ENCODE measurements at regions not wholly inside any gene's neighbourhood (a gene's known extent, or its start where the extent isn't known, plus 50 kb on each side); places are given as distances from the start of the nearest gene placed in this dataset.
"Not testable (repeated sequence)": the region's sequence is repeated elsewhere in the genome, so short reads cannot be mapped to it uniquely, and the experiment has no call there.

DNA sequence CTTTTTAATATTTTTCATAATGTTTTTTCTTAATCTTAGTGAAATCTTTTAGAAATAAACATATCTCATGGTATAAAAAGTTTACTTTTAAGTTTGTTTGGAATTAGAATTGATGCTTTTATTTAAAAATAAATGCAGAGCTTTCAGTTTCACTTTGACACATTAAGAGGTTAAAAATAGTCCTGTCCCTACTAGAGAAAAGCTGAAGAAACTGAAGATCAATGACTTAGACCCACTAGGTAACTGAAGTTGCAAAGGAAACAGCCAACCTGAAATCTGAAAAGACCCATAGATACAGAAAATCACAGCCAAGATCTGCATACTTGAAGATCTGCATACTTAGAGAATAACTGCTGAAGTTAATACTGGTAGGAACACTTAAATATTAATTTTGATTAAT, 237.6 kb downstream of the RAP2B start:
- H3K4me3 ChIP-seq (ENCODE audit: insufficient read length, low read depth), result no peak overlapping the region

DNA sequence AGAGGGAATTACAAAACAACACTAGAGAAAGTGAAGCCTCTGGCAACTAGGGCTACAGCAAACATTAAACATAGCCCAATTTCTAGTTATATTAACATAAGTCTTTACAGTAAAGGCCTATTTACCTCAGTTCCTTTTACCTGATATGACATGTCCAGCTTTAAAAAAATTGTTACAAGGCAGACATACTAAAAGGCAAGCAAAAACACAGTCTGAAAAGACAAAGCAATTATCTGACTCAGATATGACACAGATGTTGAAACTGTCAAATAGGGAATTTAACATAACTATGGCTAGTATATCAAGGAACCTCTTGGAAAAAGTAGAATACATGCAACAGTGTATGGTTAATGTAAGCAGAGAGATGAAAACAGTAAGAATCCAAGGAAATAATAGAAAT, 238.6 kb downstream of the RAP2B start:
- H3K9me3 ChIP-seq (ENCODE audit: insufficient read depth, low read length), result no peaks in the 10 kb centered on the region; the same call in 1 of the 2 replicates
- no peak overlapping the region for H3K9ac ChIP-seq (ENCODE audit: insufficient read length, low read depth)
- no peak for TF ChIP-seq ZNF274 (IDR thresholded peaks at IDR 0.05; ENCODE audit: low read depth, low read length)
- no peak for TF ChIP-seq YY1 (IDR thresholded peaks at IDR 0.05; ENCODE audit: insufficient read depth, insufficient read length)
- no peak for TF ChIP-seq SUZ12 (IDR thresholded peaks at IDR 0.05; ENCODE audit: extremely low read depth, insufficient read depth, insufficient read length)
- no peaks in the 10 kb centered on the region for H3K36me3 ChIP-seq (ENCODE audit: insufficient read depth, insufficient read length, low read length)
- H3K27me3 ChIP-seq (ENCODE audit: insufficient read depth, insufficient read length), result no peaks in the 10 kb centered on the region
- no peak overlapping the region for H3K4me3 ChIP-seq (ENCODE audit: insufficient read length, low read depth)
- H3K4me1 ChIP-seq (ENCODE audit: insufficient read depth, insufficient read length), result no peaks in the 10 kb centered on the region
- no peak for DNase-seq (ENCODE audit: low read depth, low spot score)

More for the DNA sequence above, 237.6 kb downstream of the RAP2B start:
- peaks cover 1% of the 10 kb centered on the region for H3K9me3 ChIP-seq (ENCODE audit: insufficient read depth, low read length)
- DNase-seq (ENCODE audit: low read depth, low spot score), result no peak
- no peaks in the 10 kb centered on the region for H3K4me1 ChIP-seq (ENCODE audit: insufficient read depth, insufficient read length)
- no peaks in the 10 kb centered on the region for H3K36me3 ChIP-seq (ENCODE audit: insufficient read depth, insufficient read length, low read length)
- TF ChIP-seq ZNF274 (IDR thresholded peaks at IDR 0.05; ENCODE audit: low read depth, low read length), result no peak
- no peak for TF ChIP-seq YY1 (IDR thresholded peaks at IDR 0.05; ENCODE audit: insufficient read depth, insufficient read length)
- no peak for TF ChIP-seq SUZ12 (IDR thresholded peaks at IDR 0.05; ENCODE audit: extremely low read depth, insufficient read depth, insufficient read length)
- H3K9ac ChIP-seq (ENCODE audit: insufficient read length, low read depth), result no peak overlapping the region
- no peaks in the 10 kb centered on the region for H3K27me3 ChIP-seq (ENCODE audit: insufficient read depth, insufficient read length)

DNA sequence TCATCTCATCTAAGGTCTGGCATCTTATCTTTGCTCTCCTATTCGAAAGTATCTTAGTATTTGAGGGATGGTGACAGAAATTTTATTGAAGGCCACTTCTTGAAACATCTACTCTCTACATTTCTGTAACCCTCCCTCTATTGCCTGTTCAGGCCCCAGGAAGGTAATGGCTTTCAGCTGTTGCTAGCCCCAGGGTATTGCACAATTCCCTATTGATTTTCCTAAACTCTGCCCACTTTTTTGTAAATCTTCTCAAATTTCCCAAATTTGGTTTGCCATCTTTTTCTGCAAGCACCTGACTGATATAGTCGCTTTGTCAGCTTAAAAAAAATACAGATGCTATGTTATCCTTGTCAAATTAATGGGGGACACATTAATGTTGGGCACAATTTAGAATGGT, 242.1 kb downstream of the RAP2B start:
- Histone ChIP-seq H3K4me3 (ENCODE audit: insufficient read length, low read depth) (no peak overlapping the region), H3K9ac (ENCODE audit: insufficient read length, low read depth) (no peak overlapping the region), H3K4me1 (ENCODE audit: insufficient read depth, insufficient read length) (no peaks in the 10 kb centered on the region), H3K9me3 (ENCODE audit: insufficient read depth, low read length) (no peaks in the 10 kb centered on the region; the same call in 1 of the 2 replicates), H3K27me3 (ENCODE audit: insufficient read depth, insufficient read length) (no peaks in the 10 kb centered on the region), H3K36me3 (ENCODE audit: insufficient read depth, insufficient read length, low read length) (no peaks in the 10 kb centered on the region)
- no peak for TF ChIP-seq YY1 (IDR thresholded peaks at IDR 0.05; ENCODE audit: insufficient read depth, insufficient read length)
- no peak for TF ChIP-seq SUZ12 (IDR thresholded peaks at IDR 0.05; ENCODE audit: extremely low read depth, insufficient read depth, insufficient read length)
- no peak for TF ChIP-seq ZNF274 (IDR thresholded peaks at IDR 0.05; ENCODE audit: low read depth, low read length)
- no peak for DNase-seq (ENCODE audit: low read depth, low spot score)

DNA sequence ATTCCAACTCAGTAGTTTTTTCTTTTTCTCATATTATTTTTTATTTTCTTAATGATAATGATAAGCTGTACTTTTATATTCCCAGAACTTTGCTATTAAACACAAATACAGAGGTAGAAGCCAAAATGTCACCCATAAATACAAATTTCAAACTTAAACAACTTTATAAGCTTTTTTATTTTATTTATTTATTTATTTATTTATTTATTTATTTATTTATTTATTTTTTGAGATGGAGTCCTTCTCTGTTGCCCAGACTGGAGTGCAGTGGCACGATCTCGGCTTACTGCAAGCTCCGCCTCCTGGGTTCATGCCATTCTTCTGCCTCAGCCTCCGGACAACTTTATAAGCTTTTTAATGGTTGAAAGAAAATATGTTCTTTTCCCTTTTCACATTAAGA, 243.3 kb downstream of the RAP2B start:
- H3K9me3 ChIP-seq (ENCODE audit: insufficient read depth, low read length); DNase-seq (ENCODE audit: low read depth, low spot score); H3K9ac ChIP-seq (ENCODE audit: insufficient read length, low read depth); H3K27me3 ChIP-seq (ENCODE audit: insufficient read depth, insufficient read length); H3K4me1 ChIP-seq (ENCODE audit: insufficient read depth, insufficient read length); H3K36me3 ChIP-seq (ENCODE audit: insufficient read depth, insufficient read length, low read length); H3K4me3 ChIP-seq (ENCODE audit: insufficient read length, low read depth): not testable (repeated sequence)

DNA sequence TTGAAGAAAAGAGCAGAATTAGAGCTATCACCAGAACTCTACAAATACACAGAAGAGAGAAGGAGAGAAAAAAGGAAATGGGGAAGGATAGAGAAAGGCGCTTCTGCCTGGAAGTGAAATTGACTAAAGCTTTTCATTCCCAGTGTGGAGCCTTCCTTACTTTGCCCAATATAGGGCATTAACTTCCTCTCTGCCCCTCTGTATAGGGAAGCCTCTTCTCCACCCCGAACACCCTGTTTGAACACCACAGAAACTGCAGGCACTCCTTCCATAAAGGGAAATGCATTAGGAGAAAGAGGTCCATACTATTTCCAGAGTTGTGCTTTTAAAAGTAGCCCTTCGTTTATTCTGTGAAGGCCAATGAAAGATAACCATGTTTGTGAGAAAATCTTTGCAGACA, 248.5 kb downstream of the RAP2B start:
- no peak for DNase-seq (ENCODE audit: low read depth, low spot score)
- Histone ChIP-seq H3K4me3 (ENCODE audit: insufficient read length, low read depth) (no peak overlapping the region), H3K27me3 (ENCODE audit: insufficient read depth, insufficient read length) (no peaks in the 10 kb centered on the region), H3K36me3 (ENCODE audit: insufficient read depth, insufficient read length, low read length) (no peaks in the 10 kb centered on the region), H3K9ac (ENCODE audit: insufficient read length, low read depth) (no peak overlapping the region), H3K9me3 (ENCODE audit: insufficient read depth, low read length) (no peaks in the 10 kb centered on the region), H3K4me1 (ENCODE audit: insufficient read depth, insufficient read length) (no peaks in the 10 kb centered on the region)
- no peak for TF ChIP-seq SUZ12 (IDR thresholded peaks at IDR 0.05; ENCODE audit: extremely low read depth, insufficient read depth, insufficient read length)
- no peak for TF ChIP-seq YY1 (IDR thresholded peaks at IDR 0.05; ENCODE audit: insufficient read depth, insufficient read length)
- TF ChIP-seq ZNF274 (IDR thresholded peaks at IDR 0.05; ENCODE audit: low read depth, low read length), result no peak

DNA sequence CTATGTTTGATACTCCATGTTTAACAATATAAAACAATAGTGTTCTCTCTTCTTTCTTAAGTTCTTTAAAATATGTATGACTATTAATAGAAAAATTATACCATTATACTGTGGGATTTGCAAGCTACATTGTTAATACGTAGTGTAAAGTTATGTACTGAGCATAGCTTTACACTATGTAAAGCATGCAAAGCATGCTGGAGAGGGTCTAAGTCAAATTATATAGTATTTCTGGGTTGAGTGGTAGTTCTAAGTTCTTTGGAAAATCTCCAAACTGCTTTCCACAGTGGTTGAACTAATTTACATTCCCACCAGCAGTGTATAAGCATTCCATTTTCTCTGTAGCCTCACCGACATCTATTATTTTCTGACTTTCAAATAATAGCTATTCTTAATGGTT, 253.0 kb downstream of the RAP2B start:
- H3K9ac ChIP-seq (ENCODE audit: insufficient read length, low read depth), result no peak overlapping the region
- no peaks in the 10 kb centered on the region for H3K4me1 ChIP-seq (ENCODE audit: insufficient read depth, insufficient read length)
- no peak for DNase-seq (ENCODE audit: low read depth, low spot score)
- no peaks in the 10 kb centered on the region for H3K27me3 ChIP-seq (ENCODE audit: insufficient read depth, insufficient read length)
- H3K4me3 ChIP-seq (ENCODE audit: insufficient read length, low read depth), result no peak overlapping the region
- TF ChIP-seq YY1 (IDR thresholded peaks at IDR 0.05; ENCODE audit: insufficient read depth, insufficient read length) (no peak), SUZ12 (IDR thresholded peaks at IDR 0.05; ENCODE audit: extremely low read depth, insufficient read depth, insufficient read length) (no peak), ZNF274 (IDR thresholded peaks at IDR 0.05; ENCODE audit: low read depth, low read length) (no peak)
- H3K9me3 ChIP-seq (ENCODE audit: insufficient read depth, low read length), result no peaks in the 10 kb centered on the region
- H3K36me3 ChIP-seq (ENCODE audit: insufficient read depth, insufficient read length, low read length), result no peaks in the 10 kb centered on the region

DNA sequence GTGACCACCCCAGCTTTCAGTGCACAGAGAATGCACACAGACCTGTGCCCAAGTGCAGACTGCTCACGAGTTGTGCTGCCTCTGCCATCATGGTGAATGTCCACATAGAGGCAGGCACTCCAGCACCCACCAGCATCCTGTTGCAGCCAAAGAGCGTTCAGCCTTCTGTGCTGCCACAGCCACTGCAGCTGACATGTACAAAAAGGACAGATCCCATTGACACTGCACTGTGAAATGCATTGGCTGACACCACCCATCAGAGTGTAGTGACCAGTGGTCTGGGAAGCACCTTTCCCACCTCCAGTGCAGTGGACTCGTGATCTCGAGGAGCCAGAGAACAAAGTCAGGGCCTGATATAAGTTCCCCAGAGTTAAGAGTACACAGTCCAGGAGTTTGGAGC, 260.3 kb downstream of the RAP2B start:
- DNase-seq (ENCODE audit: low read depth, low spot score), result no peak
- Histone ChIP-seq H3K9me3 (ENCODE audit: insufficient read depth, low read length) (peaks cover 23% of the 10 kb centered on the region), H3K9ac (ENCODE audit: insufficient read length, low read depth) (no peak overlapping the region), H3K27me3 (ENCODE audit: insufficient read depth, insufficient read length) (no peaks in the 10 kb centered on the region), H3K36me3 (ENCODE audit: insufficient read depth, insufficient read length, low read length) (no peaks in the 10 kb centered on the region), H3K4me1 (ENCODE audit: insufficient read depth, insufficient read length) (no peaks in the 10 kb centered on the region), H3K4me3 (ENCODE audit: insufficient read length, low read depth) (no peak overlapping the region)
- no peak for TF ChIP-seq YY1 (IDR thresholded peaks at IDR 0.05; ENCODE audit: insufficient read depth, insufficient read length)
- TF ChIP-seq ZNF274 (IDR thresholded peaks at IDR 0.05; ENCODE audit: low read depth, low read length), result no peak
- TF ChIP-seq SUZ12 (IDR thresholded peaks at IDR 0.05; ENCODE audit: extremely low read depth, insufficient read depth, insufficient read length), result no peak

DNA sequence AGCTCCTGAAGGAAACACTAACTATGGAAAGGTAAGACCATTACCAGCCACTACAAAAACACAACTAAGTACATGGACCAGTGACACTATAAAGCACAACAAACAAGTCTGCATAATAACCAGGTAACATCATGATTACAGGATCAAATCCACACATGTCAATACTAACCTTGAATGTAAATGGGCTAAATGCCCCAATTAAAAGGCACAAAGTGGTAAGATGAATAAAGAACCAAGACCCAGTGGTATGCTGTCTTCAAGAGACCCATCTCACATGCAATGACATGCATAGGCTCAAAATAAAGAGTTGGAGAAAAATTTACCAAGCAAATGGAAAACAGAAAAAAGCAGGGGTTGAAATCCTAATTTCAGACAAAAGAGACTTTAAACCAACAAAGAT, 261.8 kb downstream of the RAP2B start:
- H3K4me1 ChIP-seq (ENCODE audit: insufficient read depth, insufficient read length); H3K27me3 ChIP-seq (ENCODE audit: insufficient read depth, insufficient read length); DNase-seq (ENCODE audit: low read depth, low spot score); H3K36me3 ChIP-seq (ENCODE audit: insufficient read depth, insufficient read length, low read length); H3K9ac ChIP-seq (ENCODE audit: insufficient read length, low read depth); H3K4me3 ChIP-seq (ENCODE audit: insufficient read length, low read depth): not testable (repeated sequence)
- H3K9me3 ChIP-seq (ENCODE audit: insufficient read depth, low read length), result peaks cover 23% of the 10 kb centered on the region

Measured in NT2/D1 (cell line).